ENCODE measurements at regions not wholly inside any gene's neighbourhood (a gene's known extent, or its start where the extent isn't known, plus 50 kb on each side); places are given as distances from the start of the nearest gene placed in this dataset.

GRCh38 chr1:86296305-86297205 is 99.6 kb downstream of the ODF2L start:
- Mint-ChIP-seq H3K4me1 (no peaks in the 10 kb centered on the region), H3K27me3 (peaks cover 2% of the 10 kb centered on the region), H3K27ac (no peak overlapping the region), H3K36me3 (peaks cover 2% of the 10 kb centered on the region), H3K9me3 (ENCODE audit: low read depth) (no peaks in the 10 kb centered on the region), H3K4me3 (no peak overlapping the region)
- CTCF ChIA-PET = interaction anchor here (1.5 kb wide), 1 partner anchor 14 kb away, joined by 4 read pairs; no protein-coding TSS in a partner anchor
- no peak for ATAC-seq
- no peak for DNase-seq

- Mint-ChIP-seq H3K4me3 (no peak overlapping the region), H3K27ac (no peak overlapping the region), H3K9me3 (ENCODE audit: low read depth) (no peaks in the 10 kb centered on the region), H3K36me3 (no peaks in the 10 kb centered on the region), H3K4me1 (no peaks in the 10 kb centered on the region), H3K27me3 (no peaks in the 10 kb centered on the region)
- no peak for ATAC-seq
- DNase-seq = no peak
- CTCF ChIA-PET = no interaction called here
Observed at GRCh38 chr1:86289746-86290145, 106.4 kb downstream of the ODF2L start.

- no peak for ATAC-seq
- H3K4me3 Mint-ChIP-seq = no peak overlapping the region
- DNase-seq = no peak
- H3K36me3 Mint-ChIP-seq = no peaks in the 10 kb centered on the region
- CTCF ChIA-PET = no interaction called here
- no peaks in the 10 kb centered on the region for H3K27me3 Mint-ChIP-seq
- no peaks in the 10 kb centered on the region for H3K9me3 Mint-ChIP-seq (ENCODE audit: low read depth)
- H3K4me1 Mint-ChIP-seq = no peaks in the 10 kb centered on the region
- no peak overlapping the region for H3K27ac Mint-ChIP-seq
Observed at GRCh38 chr1:86289161-86289560, 107.0 kb downstream of the ODF2L start.

GRCh38 chr1:86288586-86289147 is 107.5 kb downstream of the ODF2L start:
- Mint-ChIP-seq H3K36me3 (no peaks in the 10 kb centered on the region), H3K4me3 (no peak overlapping the region), H3K4me1 (no peaks in the 10 kb centered on the region), H3K27me3 (no peaks in the 10 kb centered on the region), H3K9me3 (ENCODE audit: low read depth) (no peaks in the 10 kb centered on the region), H3K27ac (no peak overlapping the region)
- ATAC-seq (no peak), DNase-seq (no peak)
- CTCF ChIA-PET = no interaction called here

DNA sequence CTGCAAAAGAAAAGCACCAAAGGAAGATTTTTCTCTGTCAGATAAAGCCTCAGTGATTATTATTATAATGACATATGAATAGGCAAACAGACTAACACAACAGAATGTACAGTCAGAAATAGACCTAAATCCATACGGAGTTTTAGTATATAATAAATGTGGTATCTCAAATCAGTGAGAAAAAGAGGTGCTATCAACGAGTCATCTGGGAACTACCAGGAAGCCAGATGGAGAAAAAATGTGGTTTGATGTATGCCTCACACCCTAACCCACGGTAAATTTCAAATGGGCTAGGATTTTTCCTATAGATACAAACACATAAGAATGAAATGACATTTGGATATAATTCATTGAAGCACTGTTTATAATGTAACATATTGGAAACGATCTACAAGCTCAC is 110.3 kb downstream of the ODF2L start:
- no peak for DNase-seq
- no peaks in the 10 kb centered on the region for H3K36me3 Mint-ChIP-seq
- H3K27me3 Mint-ChIP-seq = no peaks in the 10 kb centered on the region
- no peaks in the 10 kb centered on the region for H3K9me3 Mint-ChIP-seq (ENCODE audit: low read depth)
- no peak overlapping the region for H3K4me3 Mint-ChIP-seq
- no peak overlapping the region for H3K27ac Mint-ChIP-seq
- no peaks in the 10 kb centered on the region for H3K4me1 Mint-ChIP-seq
- ATAC-seq = no peak
- CTCF ChIA-PET = no interaction called here

- H3K4me1 Mint-ChIP-seq = no peaks in the 10 kb centered on the region
- H3K9me3 Mint-ChIP-seq (ENCODE audit: low read depth) = no peaks in the 10 kb centered on the region
- no peak overlapping the region for H3K4me3 Mint-ChIP-seq
- no peak overlapping the region for H3K27ac Mint-ChIP-seq
- H3K27me3 Mint-ChIP-seq = no peaks in the 10 kb centered on the region
- CTCF ChIA-PET = no interaction called here
- no peaks in the 10 kb centered on the region for H3K36me3 Mint-ChIP-seq
- no peak for ATAC-seq
- DNase-seq = no peak
Observed at GRCh38 chr1:86282611-86283010, 113.5 kb downstream of the ODF2L start.

DNA sequence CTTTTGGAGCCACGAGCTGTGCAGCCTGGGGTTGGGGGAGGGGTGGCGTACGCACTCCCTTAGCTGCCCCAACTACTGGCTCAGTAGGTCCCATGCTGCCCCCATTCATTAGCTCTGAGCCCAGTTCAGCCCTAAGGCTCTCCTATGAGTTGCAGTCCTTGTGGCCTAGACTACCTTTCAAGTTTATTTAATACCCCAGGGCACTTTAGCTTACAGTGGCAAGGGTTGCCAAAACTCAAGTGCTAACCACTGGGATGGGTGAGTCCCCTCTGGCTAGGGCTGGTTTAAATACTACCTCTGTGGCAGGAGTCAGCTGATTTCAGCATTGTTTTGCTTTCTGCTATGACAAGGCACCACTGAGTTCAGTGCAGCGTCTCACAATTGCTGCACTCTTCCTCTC is 118.2 kb downstream of the ODF2L start:
- no peak for ATAC-seq
- Mint-ChIP-seq H3K4me3 (no peak overlapping the region), H3K27ac (no peak overlapping the region), H3K27me3 (no peaks in the 10 kb centered on the region), H3K36me3 (no peaks in the 10 kb centered on the region), H3K4me1 (no peaks in the 10 kb centered on the region), H3K9me3 (ENCODE audit: low read depth) (no peaks in the 10 kb centered on the region)
- no peak for DNase-seq
- CTCF ChIA-PET = no interaction called here

GRCh38 chr1:86273066-86273465 is 116.5 kb upstream of the COL24A1 start:
- H3K36me3 Mint-ChIP-seq = no peaks in the 10 kb centered on the region
- DNase-seq (no peak), ATAC-seq (no peak)
- peaks cover 3% of the 10 kb centered on the region for H3K27me3 Mint-ChIP-seq
- no peak overlapping the region for H3K4me3 Mint-ChIP-seq
- no peaks in the 10 kb centered on the region for H3K4me1 Mint-ChIP-seq
- H3K27ac Mint-ChIP-seq = no peak overlapping the region
- CTCF ChIA-PET = interaction anchor here (0.9 kb wide), 1 partner anchor 278 kb away, joined by 3 read pairs; no protein-coding TSS in a partner anchor
- H3K9me3 Mint-ChIP-seq (ENCODE audit: low read depth) = no peaks in the 10 kb centered on the region

DNA sequence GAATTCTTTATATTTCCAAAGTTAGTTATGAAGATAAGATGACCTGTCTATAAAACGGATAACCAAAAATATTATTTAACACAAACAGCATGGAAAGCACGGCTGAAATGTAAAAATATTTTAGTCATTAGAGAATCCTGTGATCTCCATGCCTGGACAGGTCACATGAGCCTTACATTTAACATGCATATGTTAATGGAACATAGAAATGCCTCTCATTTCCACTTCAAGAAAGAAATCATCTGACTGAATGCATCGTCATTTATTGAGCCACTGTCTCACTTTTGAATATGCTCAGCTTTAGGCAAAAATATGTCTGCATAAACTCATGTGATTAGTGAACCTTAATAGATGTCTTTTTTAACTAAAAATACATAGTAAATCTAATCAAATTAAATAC is 115.5 kb upstream of the COL24A1 start:
- Mint-ChIP-seq H3K27me3 (peaks cover 3% of the 10 kb centered on the region), H3K27ac (no peak overlapping the region), H3K4me3 (no peak overlapping the region), H3K9me3 (ENCODE audit: low read depth) (no peaks in the 10 kb centered on the region), H3K36me3 (no peaks in the 10 kb centered on the region), H3K4me1 (no peaks in the 10 kb centered on the region)
- CTCF ChIA-PET = no interaction called here
- DNase-seq (no peak), ATAC-seq (no peak)

- Mint-ChIP-seq H3K36me3 (no peaks in the 10 kb centered on the region), H3K4me1 (no peaks in the 10 kb centered on the region), H3K4me3 (no peak overlapping the region), H3K27ac (no peak overlapping the region), H3K27me3 (peaks cover 3% of the 10 kb centered on the region), H3K9me3 (ENCODE audit: low read depth) (no peaks in the 10 kb centered on the region)
- CTCF ChIA-PET = no interaction called here
- ATAC-seq (no peak), DNase-seq (no peak)
Observed at GRCh38 chr1:86271046-86271445, 114.5 kb upstream of the COL24A1 start.

GRCh38 chr1:86263101-86263500 is 106.5 kb upstream of the COL24A1 start:
- DNase-seq = no peak

GRCh38 chr1:86260476-86260875 is 103.9 kb upstream of the COL24A1 start:
- no peaks in the 10 kb centered on the region for H3K9me3 Mint-ChIP-seq (ENCODE audit: low read depth)
- CTCF ChIA-PET = no interaction called here
- H3K4me1 Mint-ChIP-seq = no peaks in the 10 kb centered on the region
- H3K27me3 Mint-ChIP-seq = no peaks in the 10 kb centered on the region
- ATAC-seq = no peak
- no peak overlapping the region for H3K27ac Mint-ChIP-seq
- H3K36me3 Mint-ChIP-seq = no peaks in the 10 kb centered on the region
- H3K4me3 Mint-ChIP-seq = no peak overlapping the region
- DNase-seq = no peak

More at GRCh38 chr1:86263101-86263500, 106.5 kb upstream of the COL24A1 start:
- H3K27me3 Mint-ChIP-seq = no peaks in the 10 kb centered on the region
- no peak overlapping the region for H3K4me3 Mint-ChIP-seq
- CTCF ChIA-PET = no interaction called here
- no peak overlapping the region for H3K27ac Mint-ChIP-seq
- no peak for ATAC-seq
- no peaks in the 10 kb centered on the region for H3K4me1 Mint-ChIP-seq
- no peaks in the 10 kb centered on the region for H3K9me3 Mint-ChIP-seq (ENCODE audit: low read depth)
- H3K36me3 Mint-ChIP-seq = no peaks in the 10 kb centered on the region

DNA sequence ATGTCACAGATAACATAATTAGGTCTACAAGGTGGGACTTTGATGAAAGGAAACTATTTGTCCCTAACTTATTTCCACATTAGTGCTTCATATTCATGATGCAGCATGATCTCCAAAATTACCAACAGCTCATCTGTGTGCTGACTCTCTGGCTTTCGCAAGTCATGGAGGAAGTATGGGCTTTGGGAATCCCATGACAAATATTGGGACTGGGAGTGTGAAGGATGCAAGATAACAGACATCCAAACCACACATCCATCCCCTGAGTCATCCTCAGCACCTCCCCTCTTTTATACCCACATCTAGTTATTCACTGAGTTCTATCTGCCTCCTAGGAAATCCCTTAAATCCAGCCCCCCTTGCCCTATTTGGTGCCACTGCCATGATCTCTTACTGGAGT is 102.8 kb upstream of the COL24A1 start:
- ATAC-seq = no peak
- Mint-ChIP-seq H3K36me3 (no peaks in the 10 kb centered on the region), H3K9me3 (ENCODE audit: low read depth) (no peaks in the 10 kb centered on the region), H3K27me3 (no peaks in the 10 kb centered on the region), H3K27ac (no peak overlapping the region), H3K4me3 (no peak overlapping the region), H3K4me1 (no peaks in the 10 kb centered on the region)
- CTCF ChIA-PET = no interaction called here
- no peak for DNase-seq

DNA sequence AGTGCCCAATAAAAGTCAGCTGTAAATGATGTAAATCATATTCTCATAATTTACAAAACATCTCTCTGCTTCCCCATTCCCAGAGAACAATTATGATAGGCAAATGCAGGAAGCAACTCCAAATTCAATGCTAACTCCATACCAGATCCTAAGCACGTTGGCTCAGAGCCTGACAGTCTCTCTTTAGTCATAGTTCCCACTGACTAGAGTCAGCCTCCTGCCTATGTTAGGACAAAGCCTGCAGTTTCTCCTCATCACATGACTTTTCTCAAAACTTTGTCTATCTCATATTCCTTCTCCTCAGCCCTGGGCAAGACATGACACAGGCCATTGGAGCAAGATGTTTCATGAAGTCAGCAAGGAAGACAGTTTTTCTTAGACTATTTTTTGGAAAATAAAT is 101.5 kb upstream of the COL24A1 start:
- CTCF ChIA-PET = no interaction called here
- no peaks in the 10 kb centered on the region for H3K27me3 Mint-ChIP-seq
- DNase-seq (no peak), ATAC-seq (no peak)
- H3K4me1 Mint-ChIP-seq = no peaks in the 10 kb centered on the region
- no peak overlapping the region for H3K4me3 Mint-ChIP-seq
- no peaks in the 10 kb centered on the region for H3K9me3 Mint-ChIP-seq (ENCODE audit: low read depth)
- no peaks in the 10 kb centered on the region for H3K36me3 Mint-ChIP-seq
- H3K27ac Mint-ChIP-seq = no peak overlapping the region

All from activated CD8-positive, alpha-beta memory T cell treated with anti-CD3 and anti-CD28 coated beads, Interleukin-2, amount 10 ng/mL, durations not matched to agents 7 days and 5 days (primary cell).